CD14-positive monocyte (primary cell): ENCODE measurements at regions not wholly inside any gene's neighbourhood (a gene's known extent, or its start where the extent isn't known, plus 50 kb on each side); places are given as distances from the start of the nearest gene placed in this dataset.

ENCODE experiments used
- DNase-seq, 3 donors: peaks; one replicate each; pipeline ENCODE4 v3.0.0-alpha.2; 2011 to 2022
- H2AFZ ChIP-seq: 2 replicates; pipeline ENCODE4 v1.6.0; 2012; ENCODE audit warnings: mild to moderate bottlenecking, low read depth, low read length, inconsistent platforms; ENCODE audit not compliant: insufficient read depth, poor library complexity, severe bottlenecking
- H3K27ac ChIP-seq, 2 donors: 1 replicate in 1 of 2; 2 replicates in 1 of 2; pipeline ENCODE4 v1.5.1; 2012 to 2013; ENCODE audit warnings: low read length in 2 of 2, control low read depth in 1 of 2, inconsistent platforms in 1 of 2, low read depth in 1 of 2, mild to moderate bottlenecking in 1 of 2
- H3K27me3 ChIP-seq, 2 donors: one replicate each; pipeline versions ENCODE4 v1.6.0 to v1.6.1; 2011 to 2013; ENCODE audit warnings: low read length in 2 of 2; ENCODE audit not compliant: control insufficient read depth in 2 of 2, insufficient read depth in 2 of 2
- H3K36me3 ChIP-seq, 2 donors: replicated peaks in 1 of 2; 1 replicate in 1 of 2; 2 replicates in 1 of 2; pipeline versions ENCODE4 v1.5.1 to v1.6.1; 2012 to 2013; ENCODE audit warnings: low read length in 2 of 2, control low read depth in 1 of 2, inconsistent platforms in 1 of 2, mild to moderate bottlenecking in 1 of 2; ENCODE audit not compliant: insufficient read depth in 2 of 2, control insufficient read depth in 1 of 2
- H3K4me1 ChIP-seq, 2 donors: 1 replicate in 1 of 2; 2 replicates in 1 of 2; pipeline versions ENCODE4 v1.5.1 to v1.6.1; 2012 to 2013; ENCODE audit warnings: low read length in 2 of 2, control low read depth in 1 of 2, inconsistent platforms in 1 of 2, mild to moderate bottlenecking in 1 of 2, moderate library complexity in 1 of 2; ENCODE audit not compliant: insufficient read depth in 2 of 2, control insufficient read depth in 1 of 2
- H3K4me2 ChIP-seq: replicated peaks from 2 replicates; pipeline ENCODE3; 2012; ENCODE audit warnings: low read length, moderate library complexity, mild to moderate bottlenecking; ENCODE audit not compliant: poor library complexity, severe bottlenecking; ENCODE audit errors: extremely low read depth
- H3K4me3 ChIP-seq, 3 experiments: fragments of 200-600 bp in 1 of 3; sonication (generic) in 1 of 3; replicated peaks in 1 of 3; 1 replicate in 2 of 3; 2 replicates in 1 of 3; pipeline ENCODE4 v1.5.1; 2011 to 2013; ENCODE audit warnings: low read length in 3 of 3, mild to moderate bottlenecking in 3 of 3, control low read depth in 2 of 3, low read depth in 2 of 3, inconsistent platforms in 1 of 3, moderate library complexity in 1 of 3
- H3K79me2 ChIP-seq: 2 replicates; pipeline ENCODE4 v1.6.0; 2012; ENCODE audit warnings: mild to moderate bottlenecking, control low read depth, inconsistent platforms, low read length, moderate library complexity; ENCODE audit not compliant: insufficient read depth
- H3K9ac ChIP-seq: 2 replicates; pipeline ENCODE4 v1.6.0; 2017; ENCODE audit warnings: low read length, mild to moderate bottlenecking; ENCODE audit not compliant: insufficient read depth, poor library complexity, severe bottlenecking
- H3K9me3 ChIP-seq, 2 donors: replicated peaks in 1 of 2; 1 replicate in 1 of 2; 2 replicates in 1 of 2; pipeline versions ENCODE4 v1.5.1 to v1.6.1; 2012 to 2013; ENCODE audit warnings: low read length in 2 of 2, control low read depth in 1 of 2; ENCODE audit not compliant: control insufficient read depth in 1 of 2, insufficient read depth in 1 of 2
- H4K20me1 ChIP-seq: 2 replicates; pipeline ENCODE4 v1.6.0; 2012; ENCODE audit warnings: mild to moderate bottlenecking, low read length, control low read depth, moderate library complexity; ENCODE audit not compliant: insufficient read depth
- H3K27ac Mint-ChIP-seq, 7 donors: one replicate each; pipeline ENCODE4 v1.8.0; 2020; ENCODE audit warnings: mild to moderate bottlenecking in 7 of 7, mixed read lengths in 7 of 7, moderate library complexity in 6 of 7, inconsistent platforms in 2 of 7
- H3K27me3 Mint-ChIP-seq, 3 donors: one replicate each; pipeline ENCODE4 v1.8.0; 2021 to 2022; ENCODE audit warnings: low read depth in 3 of 3, mild to moderate bottlenecking in 3 of 3, mixed read lengths in 3 of 3, moderate library complexity in 3 of 3, inconsistent platforms in 1 of 3
- H3K36me3 Mint-ChIP-seq, 2 donors: one replicate each; pipeline ENCODE4 v1.8.0; 2020; ENCODE audit warnings: mixed read lengths in 2 of 2, inconsistent platforms in 1 of 2, mild to moderate bottlenecking in 1 of 2
- H3K4me1 Mint-ChIP-seq: one replicate; pipeline ENCODE4 v1.8.0; 2020; ENCODE audit warnings: mild to moderate bottlenecking, mixed read lengths
- H3K4me3 Mint-ChIP-seq, 2 donors: one replicate each; pipeline ENCODE4 v1.8.0; 2020; ENCODE audit warnings: mild to moderate bottlenecking in 2 of 2, mixed read lengths in 2 of 2, moderate library complexity in 1 of 2
- H3K9me3 Mint-ChIP-seq, 7 donors: one replicate each; pipeline ENCODE4 v1.8.0; 2020 to 2022; ENCODE audit warnings: mixed read lengths in 7 of 7, mild to moderate bottlenecking in 6 of 7, moderate library complexity in 6 of 7, inconsistent platforms in 2 of 7
- WGBS: methylation state at CpG from one replicate; pipeline ENCODE4 v1.1.5; 2013; ENCODE audit warnings: missing lambda C conversion rate; ENCODE audit not compliant: insufficient coverage; 5-methylcytosine and 5-hydroxymethylcytosine counted together
- intact Hi-C, 2 donors: fragments of 100-400 bp; cut with micrococcal nuclease; formaldehyde crosslinking; loops; one replicate each; pipeline versions ENCODE4 v1.15.0 to v1.15.1; 2023
- TF ChIP-seq, protein P1 (sequence below): fragments of 200-600 bp; IDR thresholded peaks from one replicate; pipeline ENCODE4 v1.8.0; 2022; ENCODE audit warnings: antibody characterized with exemption, mild to moderate bottlenecking

DNA sequence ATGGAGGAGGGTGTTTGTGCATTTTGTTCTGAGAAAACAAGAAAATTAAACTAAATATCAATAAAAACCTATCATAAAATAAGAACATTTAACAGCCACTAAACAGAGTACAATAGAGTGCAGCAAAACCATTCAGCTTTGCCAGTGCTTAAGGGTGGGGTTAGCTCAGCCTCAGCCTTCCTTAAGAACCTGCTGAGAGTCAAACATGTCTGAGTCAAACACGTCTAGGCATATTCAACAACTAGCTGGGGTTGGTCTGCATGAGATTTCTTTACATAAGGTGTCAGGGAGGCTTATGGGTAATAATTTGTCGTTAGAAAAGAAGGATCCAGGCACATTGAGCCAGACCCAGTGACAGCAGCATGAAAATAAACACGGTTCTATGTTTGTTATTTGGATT lies 298.2 kb downstream of the SP3 start:
- no peak overlapping the region for H2AFZ ChIP-seq
- no peak overlapping the region for H3K4me2 ChIP-seq
- no peak overlapping the region for H3K4me3 ChIP-seq
- no peaks in the 10 kb centered on the region for H3K4me1 ChIP-seq
- no peak for DNase-seq
- WGBS = 100% methylated on average over 1 of the region's 3 CpGs
- Mint-ChIP-seq H3K27ac (no peak overlapping the region), H3K4me3 (no peak overlapping the region), H3K27me3 (peaks cover 18 to 43% (median 28%) of the 10 kb centered on the region in 3 donors), H3K9me3 (peaks cover 0 to 4% (median 0%) of the 10 kb centered on the region in 7 donors), H3K4me1 (no peaks in the 10 kb centered on the region), H3K36me3 (no peaks in the 10 kb centered on the region)
- no peak overlapping the region for H3K27ac ChIP-seq
- no peaks in the 10 kb centered on the region for H3K79me2 ChIP-seq
- intact Hi-C loops = no loop called here
- H3K27me3 ChIP-seq = peaks cover 16% of the 10 kb centered on the region in 2 donors
- H4K20me1 ChIP-seq = no peaks in the 10 kb centered on the region
- H3K9ac ChIP-seq = no peak overlapping the region
- no peaks in the 10 kb centered on the region for H3K9me3 ChIP-seq
- no peaks in the 10 kb centered on the region for H3K36me3 ChIP-seq
- TF ChIP-seq, protein P1, sequence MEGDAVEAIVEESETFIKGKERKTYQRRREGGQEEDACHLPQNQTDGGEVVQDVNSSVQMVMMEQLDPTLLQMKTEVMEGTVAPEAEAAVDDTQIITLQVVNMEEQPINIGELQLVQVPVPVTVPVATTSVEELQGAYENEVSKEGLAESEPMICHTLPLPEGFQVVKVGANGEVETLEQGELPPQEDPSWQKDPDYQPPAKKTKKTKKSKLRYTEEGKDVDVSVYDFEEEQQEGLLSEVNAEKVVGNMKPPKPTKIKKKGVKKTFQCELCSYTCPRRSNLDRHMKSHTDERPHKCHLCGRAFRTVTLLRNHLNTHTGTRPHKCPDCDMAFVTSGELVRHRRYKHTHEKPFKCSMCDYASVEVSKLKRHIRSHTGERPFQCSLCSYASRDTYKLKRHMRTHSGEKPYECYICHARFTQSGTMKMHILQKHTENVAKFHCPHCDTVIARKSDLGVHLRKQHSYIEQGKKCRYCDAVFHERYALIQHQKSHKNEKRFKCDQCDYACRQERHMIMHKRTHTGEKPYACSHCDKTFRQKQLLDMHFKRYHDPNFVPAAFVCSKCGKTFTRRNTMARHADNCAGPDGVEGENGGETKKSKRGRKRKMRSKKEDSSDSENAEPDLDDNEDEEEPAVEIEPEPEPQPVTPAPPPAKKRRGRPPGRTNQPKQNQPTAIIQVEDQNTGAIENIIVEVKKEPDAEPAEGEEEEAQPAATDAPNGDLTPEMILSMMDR = no peak

DNA sequence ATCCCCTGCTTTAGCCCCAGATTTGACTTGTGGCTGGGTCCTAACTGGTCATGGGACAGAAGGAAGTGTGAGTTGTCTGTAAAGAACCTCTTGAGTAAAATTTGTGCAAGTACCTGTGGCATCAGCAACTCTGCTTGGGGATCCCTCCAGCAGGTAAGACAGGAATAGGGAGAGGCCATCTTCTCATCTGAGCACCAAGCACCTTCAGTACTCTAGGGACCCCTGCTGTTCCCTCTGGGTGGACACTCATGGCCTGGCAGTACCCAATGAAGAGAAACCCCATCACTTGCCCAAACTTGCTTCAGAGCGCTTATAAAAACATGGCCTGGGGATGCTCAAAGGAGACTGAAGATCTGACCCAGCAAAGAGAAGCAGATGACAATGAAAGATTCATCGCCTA lies 297.8 kb downstream of the SP3 start:
- WGBS = no CpG with 5 or more reads among the region's 2 CpGs
- peaks cover 0 to 4% (median 0%) of the 10 kb centered on the region in 7 donors for H3K9me3 Mint-ChIP-seq
- Histone ChIP-seq H3K27ac (no peak overlapping the region), H3K79me2 (no peaks in the 10 kb centered on the region), H3K4me3 (no peak overlapping the region), H3K4me1 (no peaks in the 10 kb centered on the region), H4K20me1 (no peaks in the 10 kb centered on the region), H3K9me3 (no peaks in the 10 kb centered on the region), H3K4me2 (no peak overlapping the region), H2AFZ (no peak overlapping the region), H3K27me3 (peaks cover 15 to 16% of the 10 kb centered on the region in 2 donors), H3K9ac (no peak overlapping the region), H3K36me3 (no peaks in the 10 kb centered on the region)
- H3K4me3 Mint-ChIP-seq = no peak overlapping the region
- no peak for DNase-seq
- peaks cover 18 to 43% (median 28%) of the 10 kb centered on the region in 3 donors for H3K27me3 Mint-ChIP-seq
- no peaks in the 10 kb centered on the region for H3K36me3 Mint-ChIP-seq
- intact Hi-C loops = no loop called here
- TF ChIP-seq, protein P1 = no peak
- H3K27ac Mint-ChIP-seq = no peak overlapping the region
- no peaks in the 10 kb centered on the region for H3K4me1 Mint-ChIP-seq
